CD14-positive monocyte (primary cell): ENCODE measurements at regions not wholly inside any gene's neighbourhood (a gene's known extent, or its start where the extent isn't known, plus 50 kb on each side); places are given as distances from the start of the nearest gene placed in this dataset.

Experiments used
- DNase-seq, 3 donors: peaks; one replicate each; pipeline ENCODE4 v3.0.0-alpha.2; 2011 to 2022
- H2AFZ ChIP-seq: 2 replicates; pipeline ENCODE4 v1.6.0; 2012; ENCODE audit warnings: mild to moderate bottlenecking, low read depth, low read length, inconsistent platforms; ENCODE audit not compliant: insufficient read depth, poor library complexity, severe bottlenecking
- H3K27ac ChIP-seq, 2 donors: 1 replicate in 1 of 2; 2 replicates in 1 of 2; pipeline ENCODE4 v1.5.1; 2012 to 2013; ENCODE audit warnings: low read length in 2 of 2, control low read depth in 1 of 2, inconsistent platforms in 1 of 2, low read depth in 1 of 2, mild to moderate bottlenecking in 1 of 2
- H3K27me3 ChIP-seq, 2 donors: one replicate each; pipeline versions ENCODE4 v1.6.0 to v1.6.1; 2011 to 2013; ENCODE audit warnings: low read length in 2 of 2; ENCODE audit not compliant: control insufficient read depth in 2 of 2, insufficient read depth in 2 of 2
- H3K36me3 ChIP-seq, 2 donors: replicated peaks in 1 of 2; 1 replicate in 1 of 2; 2 replicates in 1 of 2; pipeline versions ENCODE4 v1.5.1 to v1.6.1; 2012 to 2013; ENCODE audit warnings: low read length in 2 of 2, control low read depth in 1 of 2, inconsistent platforms in 1 of 2, mild to moderate bottlenecking in 1 of 2; ENCODE audit not compliant: insufficient read depth in 2 of 2, control insufficient read depth in 1 of 2
- H3K4me1 ChIP-seq, 2 donors: 1 replicate in 1 of 2; 2 replicates in 1 of 2; pipeline versions ENCODE4 v1.5.1 to v1.6.1; 2012 to 2013; ENCODE audit warnings: low read length in 2 of 2, control low read depth in 1 of 2, inconsistent platforms in 1 of 2, mild to moderate bottlenecking in 1 of 2, moderate library complexity in 1 of 2; ENCODE audit not compliant: insufficient read depth in 2 of 2, control insufficient read depth in 1 of 2
- H3K4me2 ChIP-seq: replicated peaks from 2 replicates; pipeline ENCODE3; 2012; ENCODE audit warnings: low read length, moderate library complexity, mild to moderate bottlenecking; ENCODE audit not compliant: poor library complexity, severe bottlenecking; ENCODE audit errors: extremely low read depth
- H3K4me3 ChIP-seq, 3 experiments: fragments of 200-600 bp in 1 of 3; sonication (generic) in 1 of 3; replicated peaks in 1 of 3; 1 replicate in 2 of 3; 2 replicates in 1 of 3; pipeline ENCODE4 v1.5.1; 2011 to 2013; ENCODE audit warnings: low read length in 3 of 3, mild to moderate bottlenecking in 3 of 3, control low read depth in 2 of 3, low read depth in 2 of 3, inconsistent platforms in 1 of 3, moderate library complexity in 1 of 3
- H3K79me2 ChIP-seq: 2 replicates; pipeline ENCODE4 v1.6.0; 2012; ENCODE audit warnings: mild to moderate bottlenecking, control low read depth, inconsistent platforms, low read length, moderate library complexity; ENCODE audit not compliant: insufficient read depth
- H3K9ac ChIP-seq: 2 replicates; pipeline ENCODE4 v1.6.0; 2017; ENCODE audit warnings: low read length, mild to moderate bottlenecking; ENCODE audit not compliant: insufficient read depth, poor library complexity, severe bottlenecking
- H3K9me3 ChIP-seq, 2 donors: replicated peaks in 1 of 2; 1 replicate in 1 of 2; 2 replicates in 1 of 2; pipeline versions ENCODE4 v1.5.1 to v1.6.1; 2012 to 2013; ENCODE audit warnings: low read length in 2 of 2, control low read depth in 1 of 2; ENCODE audit not compliant: control insufficient read depth in 1 of 2, insufficient read depth in 1 of 2
- H4K20me1 ChIP-seq: 2 replicates; pipeline ENCODE4 v1.6.0; 2012; ENCODE audit warnings: mild to moderate bottlenecking, low read length, control low read depth, moderate library complexity; ENCODE audit not compliant: insufficient read depth
- H3K27ac Mint-ChIP-seq, 7 donors: one replicate each; pipeline ENCODE4 v1.8.0; 2020; ENCODE audit warnings: mild to moderate bottlenecking in 7 of 7, mixed read lengths in 7 of 7, moderate library complexity in 6 of 7, inconsistent platforms in 2 of 7
- H3K27me3 Mint-ChIP-seq, 3 donors: one replicate each; pipeline ENCODE4 v1.8.0; 2021 to 2022; ENCODE audit warnings: low read depth in 3 of 3, mild to moderate bottlenecking in 3 of 3, mixed read lengths in 3 of 3, moderate library complexity in 3 of 3, inconsistent platforms in 1 of 3
- H3K36me3 Mint-ChIP-seq, 2 donors: one replicate each; pipeline ENCODE4 v1.8.0; 2020; ENCODE audit warnings: mixed read lengths in 2 of 2, inconsistent platforms in 1 of 2, mild to moderate bottlenecking in 1 of 2
- H3K4me1 Mint-ChIP-seq: one replicate; pipeline ENCODE4 v1.8.0; 2020; ENCODE audit warnings: mild to moderate bottlenecking, mixed read lengths
- H3K4me3 Mint-ChIP-seq, 2 donors: one replicate each; pipeline ENCODE4 v1.8.0; 2020; ENCODE audit warnings: mild to moderate bottlenecking in 2 of 2, mixed read lengths in 2 of 2, moderate library complexity in 1 of 2
- H3K9me3 Mint-ChIP-seq, 7 donors: one replicate each; pipeline ENCODE4 v1.8.0; 2020 to 2022; ENCODE audit warnings: mixed read lengths in 7 of 7, mild to moderate bottlenecking in 6 of 7, moderate library complexity in 6 of 7, inconsistent platforms in 2 of 7
- CTCF ChIP-seq: fragments of 200-600 bp; IDR thresholded peaks from one replicate; pipeline ENCODE4 v1.8.0; 2022; ENCODE audit warnings: antibody characterized with exemption, mild to moderate bottlenecking
- WGBS: methylation state at CpG from one replicate; pipeline ENCODE4 v1.1.5; 2013; ENCODE audit warnings: missing lambda C conversion rate; ENCODE audit not compliant: insufficient coverage; 5-methylcytosine and 5-hydroxymethylcytosine counted together
- intact Hi-C, 2 donors: fragments of 100-400 bp; cut with micrococcal nuclease; formaldehyde crosslinking; loops; one replicate each; pipeline versions ENCODE4 v1.15.0 to v1.15.1; 2023

DNA sequence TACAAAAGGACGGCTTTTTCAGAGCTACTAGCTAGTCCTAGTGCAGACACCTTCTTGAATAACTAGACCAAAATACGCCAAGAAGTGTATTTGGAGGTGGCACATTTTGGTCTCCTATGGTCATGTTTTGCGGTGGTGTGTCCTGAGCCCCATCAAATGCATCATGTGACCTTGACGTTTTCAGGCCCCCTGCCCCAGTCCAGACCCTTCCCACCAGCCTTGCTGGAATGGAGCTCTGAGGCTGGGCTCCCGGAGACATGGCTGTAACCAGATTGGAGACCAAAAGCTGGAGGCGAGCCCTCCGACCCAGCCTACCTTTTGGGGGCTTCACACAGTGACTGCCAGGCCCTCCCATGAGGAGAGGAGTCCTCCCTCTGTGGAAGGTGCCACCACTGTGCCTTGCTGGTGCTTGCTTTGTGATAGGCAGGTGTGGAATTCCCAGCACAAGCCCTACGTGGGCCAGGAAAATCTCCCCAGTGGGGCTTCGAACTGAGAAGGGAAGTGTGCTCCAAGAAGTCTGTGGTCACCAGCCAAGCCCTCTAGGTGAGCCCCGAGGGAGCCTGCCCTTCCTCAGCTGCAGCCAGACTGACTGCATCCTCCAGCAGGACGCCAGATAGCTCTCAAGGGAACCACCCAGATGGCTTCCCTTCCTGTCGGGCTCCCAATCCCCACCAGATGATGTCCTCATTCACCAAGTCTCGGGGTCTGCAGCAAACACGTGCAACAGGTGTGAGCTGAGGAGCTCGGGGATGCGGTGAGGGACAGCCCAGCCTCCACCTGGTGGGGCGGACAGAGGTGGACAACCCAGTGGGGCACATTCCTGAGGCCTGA lies 126.2 kb downstream of the ASB7 start:
- Mint-ChIP-seq H3K27ac (no peak overlapping the region), H3K36me3 (no peaks in the 10 kb centered on the region), H3K27me3 (peaks cover 0 to 16% (median 6%) of the 10 kb centered on the region in 3 donors), H3K9me3 (peaks cover 0 to 2% (median 0%) of the 10 kb centered on the region in 7 donors), H3K4me3 (no peak overlapping the region), H3K4me1 (peaks cover 3% of the 10 kb centered on the region)
- DNase-seq: no peak
- Histone ChIP-seq H3K27me3 (no peaks in the 10 kb centered on the region), H3K79me2 (no peaks in the 10 kb centered on the region), H3K36me3 (no peaks in the 10 kb centered on the region), H3K27ac (no peak overlapping the region), H3K4me2 (no peak overlapping the region), H3K9me3 (no peaks in the 10 kb centered on the region), H3K4me3 (no peak overlapping the region), H2AFZ (no peak overlapping the region), H3K4me1 (no peaks in the 10 kb centered on the region), H4K20me1 (no peaks in the 10 kb centered on the region), H3K9ac (no peak overlapping the region)
- no peak for TF ChIP-seq CTCF
- WGBS: 56% methylated on average over 9 of the region's 17 CpGs
- intact Hi-C loops: no loop called here

DNA sequence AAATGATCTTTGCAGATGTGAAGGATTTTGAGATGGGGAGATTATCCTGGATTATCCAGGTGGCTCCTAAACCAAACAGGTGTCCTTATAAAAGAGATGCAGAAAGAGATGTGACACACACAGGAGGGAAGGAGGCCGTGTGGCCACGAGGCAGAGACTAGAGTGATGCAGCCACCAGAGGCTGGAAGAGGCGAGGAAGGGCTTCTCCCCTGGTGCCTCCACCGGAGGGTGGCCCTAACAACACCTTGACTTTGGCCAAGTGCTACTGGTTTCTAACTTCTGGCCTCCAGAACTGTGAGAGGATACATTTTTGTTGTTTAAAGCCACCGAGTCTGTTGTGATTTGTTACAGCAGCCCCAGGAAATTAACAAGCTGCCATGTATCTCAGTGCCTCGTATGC lies 127.1 kb downstream of the ASB7 start:
- Mint-ChIP-seq H3K9me3 (peaks cover 4 to 11% (median 5%) of the 10 kb centered on the region in 7 donors), H3K4me3 (no peak overlapping the region)
- TF ChIP-seq CTCF: no peak

More for the DNA sequence above, 127.1 kb downstream of the ASB7 start:
- peaks cover 0 to 16% (median 7%) of the 10 kb centered on the region in 3 donors for H3K27me3 Mint-ChIP-seq
- Histone ChIP-seq H3K9me3 (peaks cover 0 to 5% of the 10 kb centered on the region in 2 donors), H3K27ac (no peak overlapping the region), H3K79me2 (no peaks in the 10 kb centered on the region), H2AFZ (no peak overlapping the region), H3K36me3 (no peaks in the 10 kb centered on the region), H3K4me3 (no peak overlapping the region), H3K4me2 (no peak overlapping the region), H3K4me1 (no peaks in the 10 kb centered on the region), H3K27me3 (no peaks in the 10 kb centered on the region), H3K9ac (no peak overlapping the region), H4K20me1 (no peaks in the 10 kb centered on the region)
- 88% methylated on average over 3 of the region's 6 CpGs for WGBS
- intact Hi-C loops: no loop called here
- DNase-seq: no peak
- no peaks in the 10 kb centered on the region for H3K36me3 Mint-ChIP-seq
- H3K27ac Mint-ChIP-seq: no peak overlapping the region
- H3K4me1 Mint-ChIP-seq: peaks cover 3% of the 10 kb centered on the region
